ENCODE measurements at regions not wholly inside any gene's neighbourhood (a gene's known extent, or its start where the extent isn't known, plus 50 kb on each side); places are given as distances from the start of the nearest gene placed in this dataset.

- TF ChIP-seq CTCF (IDR thresholded peaks at IDR 0.05), result no peak
- no peak for DNase-seq (ENCODE audit: low spot score)
Observed at GRCh38 chr3:3705090-3705775, 94.0 kb upstream of the LRRN1 start.

GRCh38 chr3:3701949-3702348 is 97.3 kb upstream of the LRRN1 start:
- DNase-seq (ENCODE audit: low spot score) (no peak), ATAC-seq (ENCODE audit: low FRiP score) (no peak)
- TF ChIP-seq CTCF (IDR thresholded peaks at IDR 0.05), result no peak

More at GRCh38 chr3:3705090-3705775, 94.0 kb upstream of the LRRN1 start:
- ATAC-seq (ENCODE audit: low FRiP score), result no peak

- ATAC-seq (ENCODE audit: low FRiP score), result no peak
- no peak for TF ChIP-seq CTCF (IDR thresholded peaks at IDR 0.05)
- no peak for DNase-seq (ENCODE audit: low spot score)
Observed at GRCh38 chr3:3699816-3700633, 99.2 kb upstream of the LRRN1 start.

GRCh38 chr3:3699407-3699806 is 99.8 kb upstream of the LRRN1 start:
- ATAC-seq (ENCODE audit: low FRiP score), result no peak
- no peak for TF ChIP-seq CTCF (IDR thresholded peaks at IDR 0.05)
- DNase-seq (ENCODE audit: low spot score), result no peak

GRCh38 chr3:3696345-3696744 is 102.9 kb upstream of the LRRN1 start:
- ATAC-seq (ENCODE audit: low FRiP score) (no peak), DNase-seq (ENCODE audit: low spot score) (no peak)
- no peak for TF ChIP-seq CTCF (IDR thresholded peaks at IDR 0.05)

- no peak for TF ChIP-seq CTCF (IDR thresholded peaks at IDR 0.05)
- ATAC-seq (ENCODE audit: low FRiP score) (no peak), DNase-seq (ENCODE audit: low spot score) (no peak)
Observed at GRCh38 chr3:3693593-3693992, 105.6 kb upstream of the LRRN1 start.

All from omental fat pad (tissue), 3 donors.